ENCODE measurements at regions not wholly inside any gene's neighbourhood (a gene's known extent, or its start where the extent isn't known, plus 50 kb on each side); places are given as distances from the start of the nearest gene placed in this dataset.

DNA sequence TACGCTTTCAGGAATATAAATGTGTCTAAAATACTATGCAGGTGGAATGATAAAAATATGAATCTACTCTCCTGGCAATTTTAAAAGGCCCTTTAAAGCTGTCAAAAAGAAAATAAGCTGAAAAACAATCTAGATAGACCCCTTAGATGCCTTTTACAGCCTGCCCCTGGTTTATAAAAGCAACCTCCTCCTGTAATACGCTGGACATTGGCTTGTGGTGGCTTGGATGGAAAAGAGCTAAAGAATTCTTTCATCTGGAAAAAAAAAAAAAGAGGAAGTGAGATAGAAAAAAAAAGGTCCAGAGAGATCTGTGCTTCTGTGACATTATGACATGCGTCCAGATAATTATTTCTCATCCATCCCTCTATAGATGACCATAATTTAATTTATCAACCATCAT, 115.9 kb upstream of the NRSN1 start:
- H3K27ac Mint-ChIP-seq = no peak overlapping the region
- H3K36me3 Mint-ChIP-seq = peaks cover 18% of the 10 kb centered on the region
- H3K4me3 Mint-ChIP-seq = no peak overlapping the region
- ChIA-PET POLR2A (interaction anchor here (0.6 kb wide), 1 partner anchor 182 kb away, joined by 3 read pairs; no protein-coding TSS in a partner anchor), CTCF (no interaction called here)
- ATAC-seq = no peak
- H3K4me1 Mint-ChIP-seq = no peaks in the 10 kb centered on the region
- DNase-seq (ENCODE audit: low spot score) = no peak
- no peaks in the 10 kb centered on the region for H3K27me3 Mint-ChIP-seq (ENCODE audit: low read depth)
- TF ChIP-seq, protein P1, sequence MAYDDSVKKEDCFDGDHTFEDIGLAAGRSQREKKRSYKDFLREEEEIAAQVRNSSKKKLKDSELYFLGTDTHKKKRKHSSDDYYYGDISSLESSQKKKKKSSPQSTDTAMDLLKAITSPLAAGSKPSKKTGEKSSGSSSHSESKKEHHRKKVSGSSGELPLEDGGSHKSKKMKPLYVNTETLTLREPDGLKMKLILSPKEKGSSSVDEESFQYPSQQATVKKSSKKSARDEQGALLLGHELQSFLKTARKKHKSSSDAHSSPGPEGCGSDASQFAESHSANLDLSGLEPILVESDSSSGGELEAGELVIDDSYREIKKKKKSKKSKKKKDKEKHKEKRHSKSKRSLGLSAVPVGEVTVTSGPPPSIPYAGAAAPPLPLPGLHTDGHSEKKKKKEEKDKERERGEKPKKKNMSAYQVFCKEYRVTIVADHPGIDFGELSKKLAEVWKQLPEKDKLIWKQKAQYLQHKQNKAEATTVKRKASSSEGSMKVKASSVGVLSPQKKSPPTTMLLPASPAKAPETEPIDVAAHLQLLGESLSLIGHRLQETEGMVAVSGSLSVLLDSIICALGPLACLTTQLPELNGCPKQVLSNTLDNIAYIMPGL (CRISPR knock-in tag; IDR thresholded peaks at IDR 0.05) = no peak
- TF ChIP-seq NFATC4 (CRISPR knock-in tag; IDR thresholded peaks at IDR 0.05) = no peak
- peaks cover 41% of the 10 kb centered on the region for H3K9me3 Mint-ChIP-seq

DNA sequence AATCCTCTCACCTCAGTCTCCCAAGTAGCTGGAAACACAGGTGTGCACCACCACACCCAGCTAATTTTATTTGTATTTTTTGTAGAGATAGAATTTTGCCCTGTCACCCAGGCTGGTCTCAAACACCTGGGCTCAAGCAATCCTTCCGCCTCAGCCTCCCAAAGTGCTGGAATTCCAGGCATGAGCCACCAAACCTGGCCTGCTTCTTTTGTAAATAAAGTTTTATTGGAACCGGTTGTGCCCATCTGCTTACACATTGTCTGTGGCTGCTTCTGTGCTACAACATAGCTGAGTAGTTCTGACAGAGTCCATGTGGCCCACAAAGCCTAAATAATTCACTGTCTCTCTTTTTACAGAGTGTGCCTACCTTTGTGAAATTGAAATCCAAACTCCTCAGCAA, 109.7 kb upstream of the NRSN1 start:
- ChIA-PET CTCF (no interaction called here), POLR2A (no interaction called here)
- no peak for DNase-seq (ENCODE audit: low spot score)
- peaks cover 43% of the 10 kb centered on the region for H3K9me3 Mint-ChIP-seq
- no peaks in the 10 kb centered on the region for H3K27me3 Mint-ChIP-seq (ENCODE audit: low read depth)
- H3K27ac Mint-ChIP-seq = no peak overlapping the region
- H3K36me3 Mint-ChIP-seq = peaks cover 16% of the 10 kb centered on the region
- no peak overlapping the region for H3K4me3 Mint-ChIP-seq
- TF ChIP-seq OVOL2 (CRISPR knock-in tag; IDR thresholded peaks at IDR 0.05; ENCODE audit: borderline replicate concordance) = no peak
- no peak for TF ChIP-seq NFATC4 (CRISPR knock-in tag; IDR thresholded peaks at IDR 0.05)
- TF ChIP-seq, protein P2, sequence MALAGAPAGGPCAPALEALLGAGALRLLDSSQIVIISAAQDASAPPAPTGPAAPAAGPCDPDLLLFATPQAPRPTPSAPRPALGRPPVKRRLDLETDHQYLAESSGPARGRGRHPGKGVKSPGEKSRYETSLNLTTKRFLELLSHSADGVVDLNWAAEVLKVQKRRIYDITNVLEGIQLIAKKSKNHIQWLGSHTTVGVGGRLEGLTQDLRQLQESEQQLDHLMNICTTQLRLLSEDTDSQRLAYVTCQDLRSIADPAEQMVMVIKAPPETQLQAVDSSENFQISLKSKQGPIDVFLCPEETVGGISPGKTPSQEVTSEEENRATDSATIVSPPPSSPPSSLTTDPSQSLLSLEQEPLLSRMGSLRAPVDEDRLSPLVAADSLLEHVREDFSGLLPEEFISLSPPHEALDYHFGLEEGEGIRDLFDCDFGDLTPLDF (CRISPR knock-in tag; IDR thresholded peaks at IDR 0.05) = no peak
- no peak for TF ChIP-seq ZNF232 (CRISPR knock-in tag; IDR thresholded peaks at IDR 0.05)
- TF ChIP-seq TEAD1 (CRISPR knock-in tag; IDR thresholded peaks at IDR 0.05) = no peak
- TF ChIP-seq, protein P3, sequence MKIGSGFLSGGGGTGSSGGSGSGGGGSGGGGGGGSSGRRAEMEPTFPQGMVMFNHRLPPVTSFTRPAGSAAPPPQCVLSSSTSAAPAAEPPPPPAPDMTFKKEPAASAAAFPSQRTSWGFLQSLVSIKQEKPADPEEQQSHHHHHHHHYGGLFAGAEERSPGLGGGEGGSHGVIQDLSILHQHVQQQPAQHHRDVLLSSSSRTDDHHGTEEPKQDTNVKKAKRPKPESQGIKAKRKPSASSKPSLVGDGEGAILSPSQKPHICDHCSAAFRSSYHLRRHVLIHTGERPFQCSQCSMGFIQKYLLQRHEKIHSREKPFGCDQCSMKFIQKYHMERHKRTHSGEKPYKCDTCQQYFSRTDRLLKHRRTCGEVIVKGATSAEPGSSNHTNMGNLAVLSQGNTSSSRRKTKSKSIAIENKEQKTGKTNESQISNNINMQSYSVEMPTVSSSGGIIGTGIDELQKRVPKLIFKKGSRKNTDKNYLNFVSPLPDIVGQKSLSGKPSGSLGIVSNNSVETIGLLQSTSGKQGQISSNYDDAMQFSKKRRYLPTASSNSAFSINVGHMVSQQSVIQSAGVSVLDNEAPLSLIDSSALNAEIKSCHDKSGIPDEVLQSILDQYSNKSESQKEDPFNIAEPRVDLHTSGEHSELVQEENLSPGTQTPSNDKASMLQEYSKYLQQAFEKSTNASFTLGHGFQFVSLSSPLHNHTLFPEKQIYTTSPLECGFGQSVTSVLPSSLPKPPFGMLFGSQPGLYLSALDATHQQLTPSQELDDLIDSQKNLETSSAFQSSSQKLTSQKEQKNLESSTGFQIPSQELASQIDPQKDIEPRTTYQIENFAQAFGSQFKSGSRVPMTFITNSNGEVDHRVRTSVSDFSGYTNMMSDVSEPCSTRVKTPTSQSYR (CRISPR knock-in tag; IDR thresholded peaks at IDR 0.05) = no peak
- TF ChIP-seq, protein P4, sequence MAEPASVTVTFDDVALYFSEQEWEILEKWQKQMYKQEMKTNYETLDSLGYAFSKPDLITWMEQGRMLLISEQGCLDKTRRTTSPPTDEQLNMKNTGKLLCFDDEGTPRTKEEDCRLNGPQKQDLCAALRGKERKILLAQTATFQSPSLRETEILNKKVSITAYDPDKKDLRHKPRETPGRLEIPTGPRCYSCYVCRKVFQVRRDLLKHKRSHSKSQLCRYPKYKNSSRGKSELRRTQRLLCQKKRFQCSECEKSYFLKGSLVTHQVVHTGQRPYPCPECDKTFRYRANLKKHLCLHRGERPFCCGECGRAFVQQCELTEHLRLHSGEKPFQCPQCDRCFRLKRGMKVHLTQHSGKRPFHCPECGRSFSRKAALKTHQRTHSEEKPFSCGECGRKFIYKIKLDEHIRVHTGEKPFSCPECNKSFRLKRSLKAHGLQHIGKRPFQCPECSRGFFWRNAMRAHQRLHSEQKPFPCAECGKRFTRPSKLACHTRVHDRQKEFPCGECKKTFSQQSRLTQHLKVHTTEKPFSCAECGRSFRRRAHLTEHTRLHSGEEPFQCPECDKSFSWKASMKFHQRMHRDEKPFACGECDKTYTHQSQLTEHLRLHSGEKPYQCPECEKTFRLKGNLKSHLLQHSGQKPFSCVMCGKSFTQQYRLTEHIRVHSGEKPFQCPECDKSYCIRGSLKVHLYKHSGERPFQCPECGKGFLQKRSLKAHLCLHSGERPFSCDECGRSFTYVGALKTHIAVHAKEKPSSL (CRISPR knock-in tag; conservative IDR thresholded peaks at IDR 0.05) = no peak
- TF ChIP-seq, protein P5, sequence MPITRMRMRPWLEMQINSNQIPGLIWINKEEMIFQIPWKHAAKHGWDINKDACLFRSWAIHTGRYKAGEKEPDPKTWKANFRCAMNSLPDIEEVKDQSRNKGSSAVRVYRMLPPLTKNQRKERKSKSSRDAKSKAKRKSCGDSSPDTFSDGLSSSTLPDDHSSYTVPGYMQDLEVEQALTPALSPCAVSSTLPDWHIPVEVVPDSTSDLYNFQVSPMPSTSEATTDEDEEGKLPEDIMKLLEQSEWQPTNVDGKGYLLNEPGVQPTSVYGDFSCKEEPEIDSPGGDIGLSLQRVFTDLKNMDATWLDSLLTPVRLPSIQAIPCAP (CRISPR knock-in tag; IDR thresholded peaks at IDR 0.05) = no peak
- TF ChIP-seq SP1 (CRISPR knock-in tag; conservative IDR thresholded peaks at IDR 0.05) = no peak
- no peak for TF ChIP-seq SMAD4 (CRISPR knock-in tag; IDR thresholded peaks at IDR 0.05)
- no peak for TF ChIP-seq TP53 (CRISPR knock-in tag; IDR thresholded peaks at IDR 0.05)
- TF ChIP-seq IRF2 (CRISPR knock-in tag; IDR thresholded peaks at IDR 0.05; ENCODE audit: borderline replicate concordance, low read depth) = no peak
- TF ChIP-seq ETV6 (CRISPR knock-in tag; IDR thresholded peaks at IDR 0.05) = no peak
- no peaks in the 10 kb centered on the region for H3K4me1 Mint-ChIP-seq
- ATAC-seq = no peak

DNA sequence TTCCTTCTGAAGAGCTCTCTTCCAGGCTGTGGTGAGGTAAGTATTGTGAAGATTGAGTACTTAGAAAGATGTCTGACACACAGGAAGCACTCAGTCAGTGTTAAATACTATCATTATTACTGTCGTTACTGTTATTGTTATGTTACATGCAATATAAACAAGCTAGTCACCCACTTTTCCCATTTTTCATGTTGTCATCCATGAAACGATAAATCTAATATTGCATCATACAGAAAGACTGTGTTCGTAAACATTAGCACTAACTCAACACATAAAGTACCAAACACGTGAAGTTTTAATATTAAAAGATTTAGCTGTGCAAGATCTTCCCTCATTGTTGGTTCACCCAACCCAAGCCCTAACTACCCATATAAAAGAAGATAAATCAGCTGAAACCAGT, 109.2 kb upstream of the NRSN1 start:
- CTCF ChIA-PET = no interaction called here
- Mint-ChIP-seq H3K27me3 (ENCODE audit: low read depth) (no peaks in the 10 kb centered on the region), H3K36me3 (peaks cover 13% of the 10 kb centered on the region; the same call in 1 of the 2 replicates), H3K27ac (peak overlapping the region; percentile 23; the same call in 1 of the 2 replicates), H3K4me3 (no peak overlapping the region), H3K4me1 (no peaks in the 10 kb centered on the region), H3K9me3 (peaks cover 39% of the 10 kb centered on the region)
- no peak for DNase-seq (ENCODE audit: low spot score)
- POLR2A ChIA-PET = no interaction called here
- no peak for ATAC-seq
- TF ChIP-seq, protein P6, sequence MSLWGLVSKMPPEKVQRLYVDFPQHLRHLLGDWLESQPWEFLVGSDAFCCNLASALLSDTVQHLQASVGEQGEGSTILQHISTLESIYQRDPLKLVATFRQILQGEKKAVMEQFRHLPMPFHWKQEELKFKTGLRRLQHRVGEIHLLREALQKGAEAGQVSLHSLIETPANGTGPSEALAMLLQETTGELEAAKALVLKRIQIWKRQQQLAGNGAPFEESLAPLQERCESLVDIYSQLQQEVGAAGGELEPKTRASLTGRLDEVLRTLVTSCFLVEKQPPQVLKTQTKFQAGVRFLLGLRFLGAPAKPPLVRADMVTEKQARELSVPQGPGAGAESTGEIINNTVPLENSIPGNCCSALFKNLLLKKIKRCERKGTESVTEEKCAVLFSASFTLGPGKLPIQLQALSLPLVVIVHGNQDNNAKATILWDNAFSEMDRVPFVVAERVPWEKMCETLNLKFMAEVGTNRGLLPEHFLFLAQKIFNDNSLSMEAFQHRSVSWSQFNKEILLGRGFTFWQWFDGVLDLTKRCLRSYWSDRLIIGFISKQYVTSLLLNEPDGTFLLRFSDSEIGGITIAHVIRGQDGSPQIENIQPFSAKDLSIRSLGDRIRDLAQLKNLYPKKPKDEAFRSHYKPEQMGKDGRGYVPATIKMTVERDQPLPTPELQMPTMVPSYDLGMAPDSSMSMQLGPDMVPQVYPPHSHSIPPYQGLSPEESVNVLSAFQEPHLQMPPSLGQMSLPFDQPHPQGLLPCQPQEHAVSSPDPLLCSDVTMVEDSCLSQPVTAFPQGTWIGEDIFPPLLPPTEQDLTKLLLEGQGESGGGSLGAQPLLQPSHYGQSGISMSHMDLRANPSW (CRISPR knock-in tag; conservative IDR thresholded peaks at IDR 0.05; ENCODE audit: low read depth) = no peak
- TF ChIP-seq, protein P7, sequence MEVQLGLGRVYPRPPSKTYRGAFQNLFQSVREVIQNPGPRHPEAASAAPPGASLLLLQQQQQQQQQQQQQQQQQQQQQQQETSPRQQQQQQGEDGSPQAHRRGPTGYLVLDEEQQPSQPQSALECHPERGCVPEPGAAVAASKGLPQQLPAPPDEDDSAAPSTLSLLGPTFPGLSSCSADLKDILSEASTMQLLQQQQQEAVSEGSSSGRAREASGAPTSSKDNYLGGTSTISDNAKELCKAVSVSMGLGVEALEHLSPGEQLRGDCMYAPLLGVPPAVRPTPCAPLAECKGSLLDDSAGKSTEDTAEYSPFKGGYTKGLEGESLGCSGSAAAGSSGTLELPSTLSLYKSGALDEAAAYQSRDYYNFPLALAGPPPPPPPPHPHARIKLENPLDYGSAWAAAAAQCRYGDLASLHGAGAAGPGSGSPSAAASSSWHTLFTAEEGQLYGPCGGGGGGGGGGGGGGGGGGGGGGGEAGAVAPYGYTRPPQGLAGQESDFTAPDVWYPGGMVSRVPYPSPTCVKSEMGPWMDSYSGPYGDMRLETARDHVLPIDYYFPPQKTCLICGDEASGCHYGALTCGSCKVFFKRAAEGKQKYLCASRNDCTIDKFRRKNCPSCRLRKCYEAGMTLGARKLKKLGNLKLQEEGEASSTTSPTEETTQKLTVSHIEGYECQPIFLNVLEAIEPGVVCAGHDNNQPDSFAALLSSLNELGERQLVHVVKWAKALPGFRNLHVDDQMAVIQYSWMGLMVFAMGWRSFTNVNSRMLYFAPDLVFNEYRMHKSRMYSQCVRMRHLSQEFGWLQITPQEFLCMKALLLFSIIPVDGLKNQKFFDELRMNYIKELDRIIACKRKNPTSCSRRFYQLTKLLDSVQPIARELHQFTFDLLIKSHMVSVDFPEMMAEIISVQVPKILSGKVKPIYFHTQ (CRISPR knock-in tag; IDR thresholded peaks at IDR 0.05) = no peak
- TF ChIP-seq, protein P8, sequence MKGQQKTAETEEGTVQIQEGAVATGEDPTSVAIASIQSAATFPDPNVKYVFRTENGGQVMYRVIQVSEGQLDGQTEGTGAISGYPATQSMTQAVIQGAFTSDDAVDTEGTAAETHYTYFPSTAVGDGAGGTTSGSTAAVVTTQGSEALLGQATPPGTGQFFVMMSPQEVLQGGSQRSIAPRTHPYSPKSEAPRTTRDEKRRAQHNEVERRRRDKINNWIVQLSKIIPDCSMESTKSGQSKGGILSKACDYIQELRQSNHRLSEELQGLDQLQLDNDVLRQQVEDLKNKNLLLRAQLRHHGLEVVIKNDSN (CRISPR knock-in tag; IDR thresholded peaks at IDR 0.05) = no peak
